ENCODE measurements at regions not wholly inside any gene's neighbourhood (a gene's known extent, or its start where the extent isn't known, plus 50 kb on each side); places are given as distances from the start of the nearest gene placed in this dataset.
"Not testable (repeated sequence)": the region's sequence is repeated elsewhere in the genome, so short reads cannot be mapped to it uniquely, and the experiment has no call there.

DNA sequence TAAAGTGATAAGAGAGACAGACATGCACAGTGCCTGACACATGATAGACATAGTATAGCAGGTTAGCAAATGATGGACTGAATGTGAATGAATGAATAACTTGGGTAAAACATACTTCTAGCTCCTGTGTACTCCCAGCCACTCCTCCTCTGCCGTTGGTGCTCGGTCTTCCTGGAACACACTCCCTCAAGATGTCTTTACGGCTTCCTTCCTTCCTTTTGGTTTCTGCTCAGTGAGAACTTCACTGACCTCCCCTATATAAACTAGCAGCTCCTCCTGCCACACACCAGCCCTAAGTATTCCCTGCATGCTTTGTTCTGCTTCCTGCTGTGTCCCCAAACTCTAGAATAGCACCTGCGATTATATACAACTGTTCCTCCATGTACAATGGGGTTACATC is 50.2 kb downstream of the RAD54L2 start:
- TF ChIP-seq, protein P1, sequence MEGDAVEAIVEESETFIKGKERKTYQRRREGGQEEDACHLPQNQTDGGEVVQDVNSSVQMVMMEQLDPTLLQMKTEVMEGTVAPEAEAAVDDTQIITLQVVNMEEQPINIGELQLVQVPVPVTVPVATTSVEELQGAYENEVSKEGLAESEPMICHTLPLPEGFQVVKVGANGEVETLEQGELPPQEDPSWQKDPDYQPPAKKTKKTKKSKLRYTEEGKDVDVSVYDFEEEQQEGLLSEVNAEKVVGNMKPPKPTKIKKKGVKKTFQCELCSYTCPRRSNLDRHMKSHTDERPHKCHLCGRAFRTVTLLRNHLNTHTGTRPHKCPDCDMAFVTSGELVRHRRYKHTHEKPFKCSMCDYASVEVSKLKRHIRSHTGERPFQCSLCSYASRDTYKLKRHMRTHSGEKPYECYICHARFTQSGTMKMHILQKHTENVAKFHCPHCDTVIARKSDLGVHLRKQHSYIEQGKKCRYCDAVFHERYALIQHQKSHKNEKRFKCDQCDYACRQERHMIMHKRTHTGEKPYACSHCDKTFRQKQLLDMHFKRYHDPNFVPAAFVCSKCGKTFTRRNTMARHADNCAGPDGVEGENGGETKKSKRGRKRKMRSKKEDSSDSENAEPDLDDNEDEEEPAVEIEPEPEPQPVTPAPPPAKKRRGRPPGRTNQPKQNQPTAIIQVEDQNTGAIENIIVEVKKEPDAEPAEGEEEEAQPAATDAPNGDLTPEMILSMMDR (IDR thresholded peaks at IDR 0.05; ENCODE audit: insufficient read depth, low read depth, low read length, missing control alignments): no peak
- DNase-seq (ENCODE audit: low read depth): no peak

DNA sequence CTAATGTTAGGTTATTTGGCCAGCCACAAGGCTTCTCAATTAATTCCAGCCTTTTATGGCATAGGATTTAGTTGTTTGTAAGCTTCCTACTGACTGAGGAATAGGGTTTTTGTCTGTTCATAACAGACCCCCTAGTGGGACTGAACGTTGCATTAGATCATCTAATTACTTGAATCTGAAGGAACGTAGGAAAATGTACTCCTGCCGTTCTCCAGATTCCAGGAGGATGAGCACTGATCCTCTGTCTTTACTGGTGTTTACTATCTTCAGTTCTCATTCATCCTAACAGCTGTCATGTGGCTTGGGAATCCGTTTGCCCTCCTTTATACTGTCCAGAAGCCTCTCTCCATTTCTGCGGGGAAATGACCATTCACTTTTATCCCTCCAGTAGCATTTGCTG is 52.7 kb downstream of the RAD54L2 start:
- H3K4me3 ChIP-seq (ENCODE audit: low read length): no peak overlapping the region
- no peak for DNase-seq (ENCODE audit: low read depth)
- TF ChIP-seq, protein P1 (IDR thresholded peaks at IDR 0.05; ENCODE audit: insufficient read depth, low read depth, low read length, missing control alignments): no peak

More for the DNA sequence above, 50.2 kb downstream of the RAD54L2 start:
- no peak overlapping the region for H3K4me3 ChIP-seq (ENCODE audit: low read length)

DNA sequence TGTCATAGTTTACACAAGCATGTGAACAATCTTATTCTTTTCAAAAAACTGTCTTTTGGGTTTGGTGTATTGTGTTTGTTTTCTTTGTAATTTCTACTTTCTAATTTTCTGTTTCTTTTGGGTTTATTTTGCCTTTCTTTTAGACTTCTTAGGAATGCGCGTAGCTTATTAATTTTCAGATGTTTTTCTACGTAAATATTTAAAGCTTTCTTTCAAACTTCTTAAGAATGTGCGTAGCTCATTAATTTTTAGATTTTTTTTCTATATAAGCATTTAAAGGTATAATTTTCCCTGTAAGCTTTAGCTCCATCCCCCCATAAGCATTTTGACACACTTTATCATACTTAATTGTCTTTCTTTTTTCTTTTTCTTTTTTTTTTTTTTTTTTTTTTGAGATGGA is 55.2 kb downstream of the RAD54L2 start:
- TF ChIP-seq, protein P1 (IDR thresholded peaks at IDR 0.05; ENCODE audit: insufficient read depth, low read depth, low read length, missing control alignments): no peak
- H3K4me3 ChIP-seq (ENCODE audit: low read length): no peak overlapping the region
- no peak for DNase-seq (ENCODE audit: low read depth)

DNA sequence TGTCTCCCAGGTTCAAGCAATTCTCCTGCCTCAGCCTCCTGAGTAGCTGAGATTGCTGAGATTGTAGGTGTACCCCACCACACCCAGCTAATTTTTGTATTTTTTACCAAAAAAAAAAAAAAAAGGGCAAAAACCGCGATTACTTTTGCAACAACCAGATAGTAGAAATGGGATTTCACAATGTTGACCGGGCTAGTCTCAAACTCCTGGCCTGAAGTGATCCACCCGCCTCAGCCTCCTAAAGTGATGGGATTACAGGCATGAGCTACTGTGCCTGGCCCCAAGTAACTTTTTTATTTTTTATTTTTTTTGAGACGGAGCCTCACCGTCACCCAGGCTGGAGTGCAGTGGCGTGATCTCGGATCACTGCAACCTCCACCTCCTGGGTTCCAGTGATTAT is 61.1 kb downstream of the RAD54L2 start:
- DNase-seq (ENCODE audit: low read depth); H3K4me3 ChIP-seq (ENCODE audit: low read length): not testable (repeated sequence)

DNA sequence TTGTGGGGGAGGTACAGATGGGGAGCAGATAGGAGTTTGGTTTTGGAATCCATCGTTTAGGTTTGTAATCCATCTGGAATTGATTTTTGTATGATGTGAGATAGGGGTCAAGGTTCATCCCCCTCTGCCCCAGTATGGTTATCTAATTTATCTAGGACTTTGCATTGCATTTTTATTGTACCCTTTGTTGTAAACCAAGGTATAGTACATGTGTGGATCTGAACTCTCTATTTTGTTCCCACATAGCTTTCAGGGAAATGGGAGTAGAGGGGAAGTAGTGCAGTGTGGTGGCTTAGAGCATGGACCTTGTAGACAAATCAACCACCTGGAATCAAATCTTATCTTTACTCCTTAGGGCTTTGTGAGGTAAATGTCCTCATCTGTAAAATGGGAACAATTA is 65.7 kb downstream of the RAD54L2 start:
- TF ChIP-seq, protein P1 (IDR thresholded peaks at IDR 0.05; ENCODE audit: insufficient read depth, low read depth, low read length, missing control alignments): no peak
- H3K4me3 ChIP-seq (ENCODE audit: low read length): no peak overlapping the region
- no peak for DNase-seq (ENCODE audit: low read depth)

DNA sequence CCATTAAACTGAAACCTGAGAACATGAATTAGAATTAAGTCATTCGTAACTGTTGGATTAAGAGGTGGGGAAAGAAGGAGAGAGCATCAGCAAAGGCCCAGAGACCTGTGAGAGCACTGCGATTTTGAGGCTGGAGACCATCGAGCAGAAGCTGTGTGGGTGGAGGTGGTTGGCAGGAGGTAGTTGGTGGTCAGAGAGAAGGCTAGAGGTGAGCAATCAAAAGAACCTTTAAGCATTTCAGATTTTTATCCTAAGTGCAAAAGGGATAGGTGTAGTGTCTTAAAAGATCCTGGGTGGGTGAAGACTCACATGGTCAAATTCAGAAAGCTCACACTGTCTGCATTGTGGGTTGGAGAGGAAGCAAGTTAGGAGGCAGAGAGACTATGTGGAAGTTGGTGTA is 65.1 kb upstream of the TEX264 start:
- no peak overlapping the region for H3K4me3 ChIP-seq (ENCODE audit: low read length)
- DNase-seq (ENCODE audit: low read depth): no peak
- TF ChIP-seq, protein P1 (IDR thresholded peaks at IDR 0.05; ENCODE audit: insufficient read depth, low read depth, low read length, missing control alignments): no peak

DNA sequence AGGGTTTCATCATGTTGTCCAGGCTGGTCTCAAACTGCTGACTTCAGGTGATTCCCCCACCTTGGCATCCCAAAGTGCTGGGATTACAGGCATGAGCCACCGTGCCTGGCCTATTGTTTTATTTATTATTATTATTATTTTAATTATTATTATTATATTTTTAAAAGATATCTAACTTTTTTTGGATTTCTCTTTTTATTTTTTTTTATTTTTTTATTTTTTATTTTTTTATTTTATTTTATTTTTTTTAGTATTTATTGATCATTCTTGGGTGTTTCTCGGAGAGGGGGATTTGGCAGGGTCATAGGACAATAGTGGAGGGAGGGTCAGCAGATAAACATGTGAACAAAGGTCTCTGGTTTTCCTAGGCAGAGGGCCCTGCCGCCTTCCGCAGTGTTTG is 64.2 kb upstream of the TEX264 start:
- DNase-seq (ENCODE audit: low read depth); H3K4me3 ChIP-seq (ENCODE audit: low read length): not testable (repeated sequence)

DNA sequence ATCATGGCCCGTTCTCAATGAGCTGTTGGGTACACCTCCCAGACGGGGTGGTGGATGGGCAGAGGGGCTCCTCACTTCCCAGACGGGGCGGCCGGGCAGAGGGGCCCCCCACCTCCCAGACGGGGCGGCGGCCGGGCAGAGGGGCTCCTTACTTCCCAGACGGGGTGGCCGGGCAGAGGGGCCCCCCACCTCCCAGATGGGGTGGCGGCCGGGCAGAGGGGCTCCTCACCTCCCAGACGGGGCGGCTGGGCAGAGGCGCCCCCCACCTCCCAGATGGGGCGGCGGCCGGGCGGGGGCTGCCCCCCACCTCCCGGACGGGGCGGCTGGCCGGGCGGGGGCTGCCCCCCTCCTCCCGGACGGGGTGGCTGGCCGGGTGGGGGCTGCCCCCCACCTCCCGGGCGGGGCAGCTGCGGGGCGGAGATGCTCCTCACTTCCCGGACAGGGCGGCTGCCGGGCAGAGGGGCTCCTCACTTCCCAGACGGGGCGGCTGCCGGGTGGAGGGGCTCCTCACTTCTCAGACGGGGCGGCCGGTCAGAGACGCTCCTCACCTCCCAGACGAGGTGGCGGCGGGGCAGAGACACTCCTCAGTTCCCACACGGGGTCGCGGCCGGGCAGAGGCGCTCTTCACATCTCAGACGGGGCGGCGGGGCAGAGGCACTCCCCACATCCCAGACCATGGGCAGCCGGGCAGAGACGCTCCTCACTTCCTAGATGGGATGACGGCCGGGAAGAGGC is 63.3 kb upstream of the TEX264 start:
- not testable (repeated sequence) for H3K4me3 ChIP-seq (ENCODE audit: low read length); DNase-seq (ENCODE audit: low read depth)

Data from epithelial cell of esophagus (primary cell).